Activated T-cell treated with anti-CD3 and anti-CD28 coated beads for 48 hours (primary cell): ENCODE measurements at regions not wholly inside any gene's neighbourhood (a gene's known extent, or its start where the extent isn't known, plus 50 kb on each side); places are given as distances from the start of the nearest gene placed in this dataset.

Experiments used
- DNase-seq: peaks from one replicate; pipeline ENCODE4 v3.0.0-alpha.2; 2020; ENCODE audit warnings: low read depth

DNA sequence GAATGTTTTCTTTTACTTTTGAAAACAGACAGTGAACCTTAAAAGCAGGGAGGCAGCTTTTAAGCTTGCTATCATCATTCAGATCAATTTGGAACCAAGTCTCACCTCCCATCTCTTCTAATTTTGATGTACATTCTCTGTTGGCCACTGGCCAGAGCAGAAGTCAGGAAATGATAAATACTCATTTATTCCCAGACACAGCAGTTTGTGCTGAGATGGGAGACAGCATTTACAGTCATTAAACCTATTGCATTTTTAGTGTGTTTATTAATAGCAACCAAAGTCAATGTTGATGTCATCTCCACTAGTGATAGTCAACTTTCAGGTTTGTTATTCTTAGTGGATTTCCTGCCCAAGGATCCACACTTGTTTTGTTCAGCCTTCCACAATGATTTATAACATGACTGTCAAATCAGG lies 320.0 kb upstream of the ATP2B1 start:
- DNase-seq = no peak

DNA sequence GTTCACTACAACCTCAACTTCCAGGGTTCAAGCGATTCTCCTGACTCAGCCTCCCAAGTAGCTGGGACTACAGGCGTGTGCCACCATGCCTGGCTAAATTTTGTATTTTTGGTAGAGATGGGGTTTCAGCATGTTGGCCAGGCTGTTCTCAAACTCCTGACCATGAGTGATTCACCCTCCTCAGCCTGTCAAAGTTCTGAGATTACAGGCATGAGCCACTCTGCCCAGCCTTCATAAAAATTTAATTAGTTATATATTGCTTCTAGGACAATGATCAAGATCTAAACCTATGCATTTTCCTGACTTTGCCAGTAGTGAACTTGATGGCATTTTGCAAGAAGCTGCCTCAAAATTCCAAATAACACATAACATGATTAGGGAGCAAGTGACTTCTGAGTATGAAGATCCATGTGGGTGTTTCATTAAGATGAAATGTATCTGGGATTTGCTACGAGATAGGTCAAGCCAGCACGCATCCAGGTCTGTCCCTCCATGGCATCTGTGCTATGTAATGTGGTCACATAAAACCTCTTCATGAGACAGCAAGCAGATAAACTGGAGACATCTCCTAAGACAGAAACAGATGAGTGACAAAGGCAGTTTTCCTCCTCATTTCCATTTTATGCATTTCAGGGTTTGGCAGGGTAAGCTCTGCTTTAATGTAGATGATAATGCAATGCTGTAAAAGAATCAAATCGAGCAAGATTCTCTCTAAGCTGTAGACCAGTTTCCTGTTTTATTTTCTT lies 319.4 kb upstream of the ATP2B1 start:
- DNase-seq = no peak

DNA sequence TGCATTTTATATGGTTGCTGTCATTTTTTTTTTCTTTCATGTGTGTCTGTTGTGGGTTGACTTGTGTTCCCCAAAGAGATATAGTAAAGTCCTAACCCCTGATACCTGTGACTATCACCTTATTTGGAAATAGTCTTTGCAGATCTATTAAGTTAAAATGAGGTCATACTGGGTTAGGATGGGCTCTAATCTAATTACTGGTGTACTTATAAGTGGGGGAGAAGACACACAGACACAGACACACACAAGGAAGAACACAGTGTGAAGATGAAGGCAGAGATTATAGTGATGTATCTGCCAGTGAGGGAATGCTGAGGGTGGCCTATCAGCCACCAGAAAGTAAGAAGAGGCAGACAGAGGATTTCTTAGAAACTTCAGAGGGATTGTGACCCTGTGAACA lies 318.4 kb upstream of the ATP2B1 start:
- no peak for DNase-seq

DNA sequence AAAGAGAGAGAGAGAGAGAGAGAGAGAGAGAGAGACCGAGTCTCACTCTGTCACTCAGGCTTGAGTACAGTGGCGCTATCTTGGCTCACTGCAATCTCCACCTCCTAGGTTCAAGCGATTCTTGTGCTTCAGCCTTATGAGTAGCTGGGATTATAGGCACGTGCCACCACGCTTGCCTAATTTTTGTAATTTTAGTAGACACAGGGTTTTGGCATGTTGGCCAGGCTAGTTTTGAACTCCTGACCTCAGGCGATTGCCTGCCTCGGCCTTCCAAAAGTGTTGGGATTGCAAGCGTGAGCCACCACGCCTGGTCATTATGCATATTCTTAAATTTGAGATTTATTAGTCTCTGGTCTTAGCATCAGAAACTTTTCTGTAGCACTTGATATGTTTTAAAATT lies 317.9 kb upstream of the ATP2B1 start:
- DNase-seq = no peak

DNA sequence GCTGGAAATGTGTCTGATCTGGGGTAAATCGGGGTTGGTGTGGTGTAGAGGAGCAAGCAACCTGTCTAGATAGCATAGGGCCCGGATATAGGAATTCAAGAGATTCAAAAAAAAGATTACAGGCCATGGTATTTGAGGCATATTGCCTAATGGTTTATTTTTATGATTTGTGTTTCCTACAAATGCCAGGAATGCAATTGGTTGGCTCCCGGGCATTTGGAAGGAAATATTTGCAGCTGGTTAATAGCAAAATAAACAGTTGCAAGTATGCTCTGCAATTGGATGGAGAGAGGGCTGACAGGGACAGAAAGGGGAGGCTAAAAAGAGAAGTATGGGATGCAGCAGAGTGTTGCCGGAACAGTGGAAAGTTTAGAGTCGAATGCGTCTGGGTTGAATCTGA lies 315.6 kb upstream of the ATP2B1 start:
- no peak for DNase-seq

DNA sequence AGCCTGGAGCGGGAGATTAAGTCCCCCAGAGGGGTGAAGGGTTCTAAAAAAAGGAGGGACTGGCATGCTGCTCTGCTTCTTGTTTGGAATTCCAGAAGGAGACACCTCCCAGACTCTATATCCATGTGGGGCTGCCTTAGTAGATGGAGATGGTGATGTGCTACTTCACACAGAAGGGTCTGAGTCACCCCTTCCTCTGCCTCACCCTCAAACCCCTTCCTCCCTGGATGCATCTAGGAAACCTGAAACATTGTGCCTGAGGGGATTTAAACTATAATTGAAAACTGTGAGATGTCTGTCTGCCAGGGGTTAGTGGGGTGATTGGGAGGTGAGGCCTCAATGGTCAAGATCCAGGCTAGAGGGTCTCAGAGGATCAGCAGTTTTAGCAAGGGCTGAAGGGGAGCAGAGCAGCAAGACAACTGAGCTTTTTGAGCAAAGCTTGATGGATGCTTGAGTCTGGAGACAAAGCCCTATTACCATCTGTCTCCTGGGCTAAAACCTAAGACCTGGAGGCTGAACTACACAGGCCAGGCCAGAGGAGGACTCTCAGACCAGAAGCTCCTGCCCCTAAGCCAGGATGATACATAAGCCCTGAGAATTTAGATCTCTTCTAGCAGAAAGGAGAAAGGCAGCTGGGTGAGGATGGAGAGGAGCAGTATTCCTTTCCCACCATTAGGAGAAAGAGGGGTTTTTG lies 314.7 kb upstream of the ATP2B1 start:
- no peak for DNase-seq

DNA sequence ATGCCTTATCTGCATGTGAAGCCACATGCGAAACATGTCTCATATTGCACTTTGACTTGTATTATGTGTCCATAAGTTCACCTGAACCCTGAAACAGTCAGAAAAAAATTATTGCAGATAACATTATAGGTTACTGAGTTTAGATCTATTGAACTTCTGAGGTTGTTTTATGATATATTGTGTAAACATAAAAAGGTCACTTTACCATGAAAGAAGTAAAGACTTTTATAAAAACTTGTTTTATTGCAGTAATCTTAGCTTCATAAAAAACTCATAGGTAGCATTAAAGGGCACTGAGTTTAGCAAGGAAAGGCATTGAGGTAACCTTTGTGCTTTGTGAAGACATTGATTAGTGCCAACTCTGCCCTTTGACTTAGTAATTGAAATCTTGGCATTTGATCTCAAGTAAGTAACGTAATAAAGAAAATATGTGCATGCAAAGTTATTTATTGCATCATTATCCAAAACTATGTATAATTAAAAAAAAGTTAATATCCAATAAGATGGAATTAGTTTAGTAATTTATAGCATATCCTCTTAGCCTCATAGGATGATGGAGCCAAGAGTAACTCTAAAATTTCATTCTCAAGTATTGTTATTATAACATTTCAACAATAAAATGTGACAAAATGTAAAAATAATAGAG lies 313.3 kb upstream of the ATP2B1 start:
- no peak for DNase-seq

DNA sequence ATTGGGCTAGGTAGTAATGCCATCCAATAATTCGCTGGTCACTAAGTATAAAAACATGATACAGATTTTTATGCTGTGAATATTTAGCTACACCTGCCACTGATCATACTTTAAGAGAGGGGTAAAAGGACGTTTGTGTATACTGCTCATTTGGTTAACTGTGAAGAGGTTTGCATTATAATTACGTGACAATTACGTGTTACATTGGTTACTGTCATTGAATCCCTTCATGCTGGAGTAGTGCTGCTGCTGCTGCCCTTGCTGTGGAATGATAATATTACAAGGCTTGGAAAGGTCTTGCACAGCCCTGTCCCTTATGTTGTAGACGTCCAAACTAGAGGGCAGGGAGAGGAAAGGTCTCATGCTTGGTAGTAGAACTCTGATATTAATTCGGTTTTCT lies 312.2 kb upstream of the ATP2B1 start:
- DNase-seq = no peak

DNA sequence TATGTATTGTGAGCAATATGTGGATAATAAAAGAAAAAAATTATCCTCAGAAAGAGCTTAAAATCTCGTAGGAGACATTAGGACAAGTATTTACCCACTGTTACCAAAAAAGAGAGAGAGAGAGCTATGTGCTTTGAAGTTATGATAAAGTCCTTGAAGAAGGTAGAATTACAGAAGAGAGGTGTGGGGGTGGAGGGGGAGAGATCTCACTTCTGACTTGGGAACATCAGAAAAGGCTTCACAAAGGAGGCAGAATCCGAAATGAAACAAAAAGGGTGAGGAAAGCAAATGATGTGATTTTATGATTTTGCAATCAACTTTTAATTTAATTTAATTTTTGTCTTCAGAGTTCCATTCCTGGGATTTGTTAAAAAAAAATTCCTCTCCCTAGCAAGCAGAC lies 311.8 kb upstream of the ATP2B1 start:
- DNase-seq = no peak

DNA sequence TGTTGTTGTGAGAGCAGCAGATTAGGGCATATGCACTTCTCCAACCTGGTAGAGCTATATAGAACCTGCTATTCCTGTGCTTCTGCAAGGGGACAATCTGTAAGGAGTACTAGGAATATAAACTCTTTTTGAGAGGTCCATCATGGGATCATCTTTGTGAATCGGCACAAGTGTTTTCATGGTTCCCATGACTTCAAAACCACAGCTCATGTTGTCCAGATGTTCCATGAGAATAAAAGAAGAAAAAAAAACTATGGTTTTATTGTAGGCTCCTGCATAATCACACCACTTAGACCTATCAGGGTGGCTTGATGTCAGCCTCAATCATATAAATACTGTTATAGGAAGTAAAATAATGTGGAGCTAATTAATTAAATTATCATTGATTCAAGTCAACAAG lies 311.4 kb upstream of the ATP2B1 start:
- no peak for DNase-seq

DNA sequence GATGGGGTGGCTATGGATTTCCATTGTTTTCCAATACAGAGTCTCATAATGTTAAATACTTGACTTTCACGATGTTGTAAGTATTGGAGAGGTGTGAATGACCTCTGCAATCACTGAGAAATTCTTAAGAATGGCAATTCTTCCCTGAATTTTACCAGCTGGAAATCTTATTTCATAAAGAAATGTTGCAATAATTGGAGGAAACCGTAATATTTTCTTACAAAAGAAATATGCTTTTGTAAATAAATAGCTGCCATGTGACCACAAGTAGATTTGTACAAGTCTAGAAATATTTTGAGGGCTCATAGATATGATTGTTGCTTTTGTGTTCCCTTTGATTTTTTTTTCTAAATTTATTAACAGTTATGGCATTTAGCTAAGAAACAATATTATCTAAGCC lies 308.7 kb upstream of the ATP2B1 start:
- no peak for DNase-seq

DNA sequence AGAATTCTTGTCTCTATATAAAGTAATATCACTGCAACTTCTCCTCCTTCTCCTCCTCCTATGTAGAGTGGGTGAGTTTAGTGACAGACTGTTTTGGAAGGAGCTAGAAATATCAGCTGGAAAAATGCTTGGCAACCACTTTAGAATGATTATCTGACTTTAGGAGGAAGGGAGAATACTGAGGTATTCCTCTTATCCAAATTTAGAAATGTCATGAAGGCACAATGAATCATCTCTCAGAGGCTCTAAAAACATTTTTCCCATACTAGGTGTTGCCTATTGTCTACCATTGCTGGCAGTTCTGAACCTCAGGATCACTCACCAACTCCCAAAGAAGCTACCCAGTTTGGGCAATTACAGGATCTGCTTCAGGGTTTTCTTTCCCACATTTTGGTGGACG lies 306.6 kb upstream of the ATP2B1 start:
- no peak for DNase-seq

DNA sequence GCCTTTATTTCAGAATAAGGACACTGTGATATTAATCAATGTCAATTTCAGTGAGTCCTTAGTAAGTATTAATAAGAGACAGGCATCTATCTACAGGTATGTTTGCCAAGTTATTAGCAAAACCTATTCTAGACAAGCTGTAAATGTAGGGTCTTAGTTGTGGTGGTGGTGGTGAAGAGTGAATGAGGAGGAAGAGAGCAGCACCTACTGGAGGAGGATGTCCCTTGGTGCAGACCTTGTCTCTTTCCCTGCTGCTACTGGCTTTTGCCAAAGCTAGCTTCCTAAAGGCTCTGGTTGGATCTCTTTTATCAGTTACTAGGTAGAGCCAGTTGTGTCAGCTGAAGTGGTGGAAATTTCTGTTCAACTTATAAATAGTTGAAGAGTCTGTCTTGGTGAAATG lies 304.8 kb upstream of the ATP2B1 start:
- DNase-seq = no peak

DNA sequence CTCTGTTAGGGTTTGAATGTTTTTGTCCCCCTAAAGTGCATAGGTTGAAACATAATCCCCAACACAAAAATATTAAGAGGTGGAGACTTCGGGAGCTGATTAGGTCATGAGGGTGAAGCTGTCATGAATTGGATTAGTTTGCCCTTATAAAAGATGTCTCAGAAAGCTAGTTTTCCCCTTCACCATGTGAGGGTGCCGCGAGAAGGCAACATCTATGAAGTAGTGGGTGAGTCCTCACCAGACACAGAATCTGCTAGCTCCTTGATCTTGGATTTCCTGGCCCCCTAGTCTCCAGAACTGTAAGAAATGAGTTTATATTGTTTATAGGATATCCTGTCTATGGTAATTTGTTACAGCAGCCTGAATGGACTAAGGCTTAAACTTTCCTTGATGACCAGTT lies 301.5 kb upstream of the ATP2B1 start:
- DNase-seq = no peak

DNA sequence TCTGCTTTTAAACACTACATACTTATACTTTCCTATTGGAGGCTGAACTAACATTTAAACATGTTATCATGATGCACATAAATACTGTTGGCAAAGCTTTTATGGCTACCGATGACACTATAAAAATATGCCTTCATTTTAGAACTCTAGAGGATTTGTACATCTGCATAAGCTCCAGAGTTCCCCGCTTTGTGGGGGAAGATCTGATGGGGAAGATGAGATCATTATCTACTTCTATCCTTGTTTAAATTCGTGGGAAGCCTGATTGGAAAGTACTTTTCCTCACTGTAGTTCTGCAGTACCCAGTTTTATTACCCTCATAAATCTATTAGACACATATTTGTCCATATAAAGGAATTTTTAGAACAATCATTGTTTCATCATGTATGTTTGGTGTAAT lies 299.6 kb upstream of the ATP2B1 start:
- DNase-seq = no peak

DNA sequence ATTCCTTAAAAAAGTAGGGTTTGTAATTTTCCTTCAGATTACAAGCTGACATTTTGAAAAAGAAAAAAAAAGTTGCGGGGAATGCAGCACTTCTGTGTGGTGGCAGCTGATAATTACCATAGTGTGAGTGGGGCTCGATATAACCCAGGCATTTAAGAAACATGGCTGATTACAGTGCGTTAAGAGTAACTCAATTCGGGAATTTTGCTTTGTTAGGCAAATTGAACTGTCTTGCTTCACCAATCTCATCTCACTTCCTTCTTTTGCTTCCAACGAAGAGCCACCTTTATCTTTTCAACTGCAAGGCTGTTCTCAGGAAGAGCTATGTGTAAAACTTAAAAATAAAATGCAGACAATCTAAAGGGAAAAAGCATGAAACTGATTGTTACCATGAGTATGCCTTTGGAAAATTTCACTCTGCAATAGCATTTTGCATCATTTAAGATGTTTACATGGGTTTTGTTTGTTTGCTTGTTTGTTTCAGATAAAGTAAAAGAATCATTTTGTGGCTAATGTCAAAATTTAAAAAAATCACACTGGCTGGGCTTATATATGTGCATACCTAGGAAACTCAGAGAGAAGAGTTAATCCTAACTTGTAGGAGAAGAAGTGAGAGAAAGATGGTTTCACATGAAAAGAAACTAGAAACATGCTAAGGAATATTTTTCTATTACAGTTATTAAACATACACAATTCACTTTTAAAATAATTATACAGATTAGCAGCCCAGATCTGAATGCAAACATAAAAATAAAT lies 295.9 kb upstream of the ATP2B1 start:
- DNase-seq = no peak

DNA sequence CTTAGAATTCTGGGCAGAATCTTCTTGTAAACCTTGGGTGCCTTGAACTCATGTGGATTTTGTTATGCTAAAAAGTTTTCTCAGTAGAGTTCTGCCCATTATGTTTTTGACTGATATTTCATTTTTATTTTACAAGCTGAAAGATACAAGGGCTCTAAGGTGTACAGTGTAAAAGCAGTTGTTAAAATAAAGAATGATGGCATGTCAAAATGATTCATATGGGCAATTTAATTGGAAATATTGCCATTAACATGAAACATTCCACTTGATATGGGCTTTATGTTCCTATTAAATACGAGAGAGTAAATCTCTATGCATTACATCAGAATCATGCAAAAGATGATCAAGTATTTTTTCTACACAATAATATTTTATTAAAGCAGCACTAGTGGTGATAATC lies 295.1 kb upstream of the ATP2B1 start:
- DNase-seq = no peak

DNA sequence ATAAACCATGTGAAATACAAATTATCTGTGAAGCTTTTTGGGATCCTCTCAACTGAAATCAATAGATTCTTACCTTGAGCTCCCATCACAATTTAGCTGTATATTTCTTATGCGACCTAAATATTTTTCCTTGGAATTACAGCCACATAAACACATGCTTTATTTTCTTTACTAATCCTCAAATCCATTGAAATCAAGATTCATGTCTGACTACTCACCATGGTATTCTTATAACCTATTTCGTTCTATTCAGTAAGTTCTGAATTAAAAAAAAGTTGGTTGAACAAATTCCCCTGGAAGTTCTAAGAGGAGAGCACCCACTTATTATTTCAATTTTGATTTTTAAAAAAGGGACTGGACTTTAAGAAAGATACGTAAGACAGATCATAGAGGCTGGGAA lies 292.1 kb upstream of the ATP2B1 start:
- DNase-seq = no peak

DNA sequence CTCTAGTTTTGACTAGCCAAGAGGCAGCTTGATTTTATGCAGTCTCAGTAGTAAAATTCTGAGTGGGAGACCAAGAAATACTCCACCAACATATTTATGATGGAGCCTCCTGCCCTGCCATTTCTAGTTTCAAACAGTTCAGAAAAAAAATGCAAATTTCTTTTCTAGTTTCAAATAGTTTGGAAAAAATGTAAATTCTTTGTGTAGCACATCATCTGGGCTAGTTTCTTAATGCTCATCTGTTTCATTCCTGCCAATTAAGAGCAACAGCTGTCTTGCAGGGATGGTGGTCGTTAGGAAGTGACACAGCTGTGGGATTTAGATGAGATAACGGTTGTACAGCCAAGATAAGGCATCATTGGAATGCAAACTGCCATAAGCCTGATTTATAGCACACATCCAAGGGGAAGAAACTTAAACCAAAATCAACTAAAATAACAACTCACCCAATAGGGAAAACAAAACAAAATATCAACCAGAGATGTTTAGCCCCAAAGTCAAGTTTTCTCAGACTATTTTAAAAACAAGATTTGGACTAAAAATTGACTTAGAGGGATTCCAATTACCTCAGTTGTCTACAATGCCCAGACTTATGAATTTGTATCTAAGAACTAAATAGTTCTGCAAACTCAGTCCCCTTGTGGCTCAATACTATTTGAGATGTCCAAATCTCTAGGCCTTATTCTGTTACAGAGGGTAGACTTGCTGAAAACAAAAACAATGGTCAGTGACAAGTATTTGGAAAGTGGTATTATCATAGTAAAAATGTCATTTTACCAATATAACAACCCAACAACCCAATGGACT lies 291.3 kb upstream of the ATP2B1 start:
- no peak for DNase-seq

DNA sequence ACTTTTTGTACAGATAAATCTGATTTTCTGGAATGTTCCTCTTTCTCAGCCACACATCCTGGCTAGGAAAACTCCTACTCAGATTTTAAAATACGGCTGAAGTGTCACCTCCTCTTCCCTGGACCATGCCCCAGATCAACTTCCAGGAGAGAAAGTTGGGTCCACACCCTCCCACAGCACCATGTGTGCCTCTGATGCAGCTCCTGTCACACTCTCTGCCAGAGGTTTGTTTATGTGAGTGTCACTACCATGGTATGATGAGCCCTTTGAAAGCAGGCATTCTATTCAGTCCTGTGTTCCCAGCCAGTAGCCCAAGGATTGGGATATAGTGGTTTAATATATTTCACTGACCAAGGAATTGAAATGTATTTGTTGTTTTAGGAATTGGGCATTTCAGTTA lies 287.2 kb upstream of the ATP2B1 start:
- no peak for DNase-seq

DNA sequence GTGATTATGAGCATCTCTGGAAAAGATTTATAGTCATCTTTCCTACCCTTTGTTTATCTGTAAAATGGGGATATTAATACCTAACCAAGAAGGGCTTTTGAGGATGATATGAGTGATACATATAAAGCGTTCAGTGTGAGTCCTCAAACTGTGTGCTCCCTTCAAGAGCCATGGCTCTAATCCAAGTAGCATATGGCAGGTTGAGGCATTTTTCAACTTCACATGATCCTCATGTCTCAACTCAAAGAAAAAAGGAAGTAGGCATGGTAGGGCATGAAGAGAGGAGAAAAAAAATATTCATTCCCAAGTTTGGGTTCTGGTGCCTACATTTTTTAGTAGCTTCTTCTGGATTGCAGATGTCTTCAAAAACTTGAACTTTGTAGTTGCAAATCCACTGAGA lies 286.3 kb upstream of the ATP2B1 start:
- DNase-seq = no peak

DNA sequence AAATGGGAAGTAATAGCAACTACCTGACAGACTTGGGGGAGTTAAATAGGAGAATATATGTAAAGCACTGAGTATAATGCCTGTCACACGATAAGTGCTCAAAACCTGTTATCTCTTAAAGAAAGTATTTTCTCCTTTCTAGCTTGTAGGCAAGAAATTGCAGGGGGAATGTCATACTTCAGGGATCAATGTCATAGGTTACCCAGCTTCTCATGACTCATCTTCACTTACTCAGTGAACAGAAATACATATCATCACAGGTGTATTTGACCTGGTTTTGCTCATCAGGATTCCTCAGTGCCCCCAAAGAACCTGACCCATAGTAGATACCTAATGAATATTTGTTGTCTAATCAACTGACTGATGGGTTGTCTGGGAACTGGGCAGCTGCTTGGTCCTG lies 285.0 kb upstream of the ATP2B1 start:
- no peak for DNase-seq
